Left ventricle myocardium inferior (tissue), 1 donor: ENCODE measurements at regions not wholly inside any gene's neighbourhood (a gene's known extent, or its start where the extent isn't known, plus 50 kb on each side); places are given as distances from the start of the nearest gene placed in this dataset.
A peak's percentile ranks its signal among the peaks of the same experiment; 100 is the strongest.

Source experiments
- DNase-seq: peaks from one replicate; pipeline ENCODE4 v3.0.0-alpha.2; 2020
- H3K27ac ChIP-seq: fragments of 200-600 bp; replicated peaks from 2 replicates; pipeline ENCODE4 v1.8.0; 2021
- H3K27me3 ChIP-seq: fragments of 200-600 bp; 2 replicates; pipeline ENCODE4 v1.8.0; 2021; ENCODE audit warnings: low read depth
- H3K36me3 ChIP-seq: fragments of 200-600 bp; 2 replicates; pipeline ENCODE4 v1.8.0; 2021
- H3K4me1 ChIP-seq: fragments of 200-600 bp; 2 replicates; pipeline ENCODE4 v1.8.0; 2021
- H3K4me3 ChIP-seq: fragments of 200-600 bp; 2 replicates; pipeline ENCODE4 v1.8.0; 2021; ENCODE audit warnings: mild to moderate bottlenecking, moderate library complexity
- H3K9me3 ChIP-seq: fragments of 200-600 bp; replicated peaks from 2 replicates; pipeline ENCODE4 v1.8.0; 2021
- intact Hi-C: fragments of 100-400 bp; cut with micrococcal nuclease; formaldehyde crosslinking; loops from one replicate; pipeline ENCODE4 v1.11.0; 2022
- TF ChIP-seq, protein P1 (sequence below): fragments of 200-600 bp; IDR thresholded peaks from 2 replicates; pipeline ENCODE4 v1.8.0; 2021; ENCODE audit warnings: antibody characterized with exemption, mild to moderate bottlenecking, borderline replicate concordance
- donor health status: DM: no; HTN: yes; CAD: no; lungs with severe emphysema.

- Histone ChIP-seq H3K27me3 (peaks cover 26% of the 10 kb centered on the region), H3K36me3 (no peaks in the 10 kb centered on the region), H3K4me3 (no peak overlapping the region), H3K4me1 (no peaks in the 10 kb centered on the region), H3K9me3 (no peaks in the 10 kb centered on the region), H3K27ac (no peak overlapping the region)
- intact Hi-C loops = no loop called here
- TF ChIP-seq, protein P1, sequence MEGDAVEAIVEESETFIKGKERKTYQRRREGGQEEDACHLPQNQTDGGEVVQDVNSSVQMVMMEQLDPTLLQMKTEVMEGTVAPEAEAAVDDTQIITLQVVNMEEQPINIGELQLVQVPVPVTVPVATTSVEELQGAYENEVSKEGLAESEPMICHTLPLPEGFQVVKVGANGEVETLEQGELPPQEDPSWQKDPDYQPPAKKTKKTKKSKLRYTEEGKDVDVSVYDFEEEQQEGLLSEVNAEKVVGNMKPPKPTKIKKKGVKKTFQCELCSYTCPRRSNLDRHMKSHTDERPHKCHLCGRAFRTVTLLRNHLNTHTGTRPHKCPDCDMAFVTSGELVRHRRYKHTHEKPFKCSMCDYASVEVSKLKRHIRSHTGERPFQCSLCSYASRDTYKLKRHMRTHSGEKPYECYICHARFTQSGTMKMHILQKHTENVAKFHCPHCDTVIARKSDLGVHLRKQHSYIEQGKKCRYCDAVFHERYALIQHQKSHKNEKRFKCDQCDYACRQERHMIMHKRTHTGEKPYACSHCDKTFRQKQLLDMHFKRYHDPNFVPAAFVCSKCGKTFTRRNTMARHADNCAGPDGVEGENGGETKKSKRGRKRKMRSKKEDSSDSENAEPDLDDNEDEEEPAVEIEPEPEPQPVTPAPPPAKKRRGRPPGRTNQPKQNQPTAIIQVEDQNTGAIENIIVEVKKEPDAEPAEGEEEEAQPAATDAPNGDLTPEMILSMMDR = no peak
- DNase-seq = no peak
These were observed 384.6 kb downstream of the GATA3 start for GRCh38 chr10:8439040-8439439.

DNA sequence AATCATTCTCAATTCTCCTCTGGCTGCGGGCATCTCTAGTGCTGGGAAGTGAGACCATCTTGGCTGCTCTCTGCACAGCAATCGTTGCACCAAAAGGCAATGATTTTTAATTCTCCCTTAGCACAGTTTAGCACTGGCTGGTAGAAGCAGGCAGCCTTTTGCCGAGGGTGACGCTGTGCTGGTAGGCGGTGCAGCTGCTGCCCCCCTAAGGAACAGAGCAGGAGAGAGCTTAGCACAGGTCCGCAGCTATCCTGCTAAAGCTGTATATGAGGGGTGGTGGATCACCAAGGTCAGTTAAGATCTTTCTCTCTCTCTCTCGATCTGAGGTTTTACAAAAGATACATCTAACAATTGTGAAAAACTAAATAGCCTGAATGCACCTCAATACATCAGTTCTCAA, 390.1 kb downstream of the GATA3 start:
- no peaks in the 10 kb centered on the region for H3K9me3 ChIP-seq
- no peaks in the 10 kb centered on the region for H3K4me1 ChIP-seq
- H3K36me3 ChIP-seq = no peaks in the 10 kb centered on the region
- intact Hi-C loops = no loop called here
- no peak overlapping the region for H3K27ac ChIP-seq
- H3K4me3 ChIP-seq = no peak overlapping the region
- H3K27me3 ChIP-seq = peaks cover 45% of the 10 kb centered on the region
- TF ChIP-seq, protein P1 = no peak
- no peak for DNase-seq

DNA sequence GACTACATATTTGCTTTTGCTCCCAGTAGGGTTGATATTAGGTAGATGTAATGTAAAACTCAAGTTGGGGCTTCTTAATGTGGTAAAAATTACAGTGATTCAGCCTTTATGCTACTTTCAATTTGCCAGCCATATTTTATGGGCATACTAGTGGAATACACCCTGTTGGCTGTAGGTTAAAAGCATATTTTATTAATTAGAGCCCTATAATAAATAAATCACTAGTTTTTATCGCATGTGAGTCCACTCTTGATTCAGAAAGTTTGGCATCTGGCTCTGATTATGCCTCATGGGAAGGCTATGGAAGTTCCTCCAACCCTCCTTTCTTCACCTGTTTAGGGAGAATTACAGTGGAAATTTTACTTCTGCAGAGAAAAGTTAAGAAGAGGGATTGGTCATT, 390.9 kb downstream of the GATA3 start:
- H3K9me3 ChIP-seq = no peaks in the 10 kb centered on the region
- no peaks in the 10 kb centered on the region for H3K4me1 ChIP-seq
- H3K36me3 ChIP-seq = no peaks in the 10 kb centered on the region
- no peak overlapping the region for H3K27ac ChIP-seq
- intact Hi-C loops = no loop called here
- H3K4me3 ChIP-seq = no peak overlapping the region
- no peak for DNase-seq
- TF ChIP-seq, protein P1 = no peak
- peaks cover 38% of the 10 kb centered on the region for H3K27me3 ChIP-seq

DNA sequence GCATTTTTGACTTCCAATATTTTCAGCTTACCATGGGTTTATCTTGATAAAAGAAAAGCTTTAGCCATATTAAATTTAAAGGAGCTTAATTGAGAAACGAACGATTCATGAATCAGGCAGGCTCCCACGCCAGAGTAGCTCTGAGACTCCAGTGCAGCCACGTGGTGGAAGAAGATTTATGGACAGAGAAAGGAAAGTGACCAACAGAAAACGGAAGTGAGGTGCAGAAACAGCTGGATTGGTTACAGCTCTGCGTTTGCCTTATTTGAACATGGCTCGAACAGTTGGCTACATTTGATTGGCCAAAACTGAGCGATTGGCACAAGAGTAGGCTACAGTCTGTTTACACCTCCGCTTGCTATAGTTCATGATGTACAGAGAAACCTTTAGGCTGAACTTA, 395.4 kb downstream of the GATA3 start:
- H3K9me3 ChIP-seq = no peaks in the 10 kb centered on the region
- TF ChIP-seq, protein P1 = no peak
- intact Hi-C loops = no loop called here
- H3K27me3 ChIP-seq = peaks cover 19% of the 10 kb centered on the region
- no peaks in the 10 kb centered on the region for H3K36me3 ChIP-seq
- H3K27ac ChIP-seq = no peak overlapping the region
- DNase-seq = no peak
- H3K4me1 ChIP-seq = no peaks in the 10 kb centered on the region
- H3K4me3 ChIP-seq = no peak overlapping the region

DNA sequence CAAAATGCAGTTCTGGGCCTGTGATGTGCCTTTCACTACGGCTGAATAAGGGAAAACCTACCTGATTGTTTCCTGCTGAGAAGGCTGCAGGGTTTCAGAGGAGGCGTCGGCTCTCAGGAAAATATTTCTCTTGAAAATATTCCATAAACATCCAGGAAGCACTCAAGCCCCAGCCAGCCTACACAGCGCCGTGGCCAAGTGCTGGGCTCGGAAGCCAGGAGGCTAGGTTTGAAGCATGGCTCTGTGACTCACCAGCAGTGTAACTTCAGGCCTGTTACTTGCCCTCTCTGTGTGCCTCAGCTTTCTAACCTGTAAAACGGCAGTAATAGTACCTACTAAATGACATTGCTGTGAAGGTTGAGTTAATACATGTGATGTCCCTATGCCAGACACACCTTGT, 399.1 kb downstream of the GATA3 start:
- intact Hi-C loops = no loop called here
- Histone ChIP-seq H3K4me1 (no peaks in the 10 kb centered on the region), H3K27ac (no peak overlapping the region), H3K9me3 (peaks cover 19% of the 10 kb centered on the region), H3K27me3 (no peaks in the 10 kb centered on the region), H3K4me3 (no peak overlapping the region), H3K36me3 (no peaks in the 10 kb centered on the region)
- peak; percentile 36 for DNase-seq
- TF ChIP-seq, protein P1 = no peak

GRCh38 chr10:8454357-8454756, 399.9 kb downstream of the GATA3 start:
- H3K27me3 ChIP-seq = no peaks in the 10 kb centered on the region
- no peak for DNase-seq
- no peak overlapping the region for H3K4me3 ChIP-seq
- H3K4me1 ChIP-seq = no peaks in the 10 kb centered on the region
- intact Hi-C loops = no loop called here
- H3K27ac ChIP-seq = no peak overlapping the region
- H3K36me3 ChIP-seq = no peaks in the 10 kb centered on the region
- H3K9me3 ChIP-seq = peaks cover 19% of the 10 kb centered on the region
- TF ChIP-seq, protein P1 = no peak
